ENCODE measurements at regions not wholly inside any gene's neighbourhood (a gene's known extent, or its start where the extent isn't known, plus 50 kb on each side); places are given as distances from the start of the nearest gene placed in this dataset.

DNA sequence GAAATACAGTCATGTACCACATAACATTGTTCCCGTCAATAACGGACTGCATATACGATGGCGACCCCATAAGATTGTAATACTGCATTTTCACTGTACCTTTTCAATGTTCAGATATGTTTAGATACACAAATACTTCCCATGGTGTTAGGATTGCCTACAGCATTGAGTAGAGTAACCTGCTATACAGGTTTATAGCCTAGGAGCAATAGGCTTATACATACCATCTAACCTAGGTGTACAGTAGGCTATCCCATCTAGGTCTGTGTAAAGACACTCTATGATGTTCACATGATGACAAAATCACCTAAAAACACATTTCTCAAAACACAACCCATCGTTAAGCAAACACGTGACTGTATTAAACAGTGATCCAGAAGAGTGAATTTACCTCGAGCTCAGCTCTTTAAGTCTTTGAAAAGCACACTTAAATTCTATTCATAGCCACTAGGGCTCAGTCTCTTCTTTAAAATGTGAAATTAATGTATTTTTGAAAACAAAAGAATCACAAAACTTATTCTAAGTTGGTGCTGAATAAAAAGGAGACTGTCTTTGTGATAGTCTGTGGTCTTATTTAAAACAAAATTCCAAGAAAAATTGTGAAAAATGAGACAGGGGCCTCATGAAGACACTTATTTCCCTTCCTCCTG, 239.1 kb upstream of the ARID2 start:
- TF ChIP-seq, protein P1, sequence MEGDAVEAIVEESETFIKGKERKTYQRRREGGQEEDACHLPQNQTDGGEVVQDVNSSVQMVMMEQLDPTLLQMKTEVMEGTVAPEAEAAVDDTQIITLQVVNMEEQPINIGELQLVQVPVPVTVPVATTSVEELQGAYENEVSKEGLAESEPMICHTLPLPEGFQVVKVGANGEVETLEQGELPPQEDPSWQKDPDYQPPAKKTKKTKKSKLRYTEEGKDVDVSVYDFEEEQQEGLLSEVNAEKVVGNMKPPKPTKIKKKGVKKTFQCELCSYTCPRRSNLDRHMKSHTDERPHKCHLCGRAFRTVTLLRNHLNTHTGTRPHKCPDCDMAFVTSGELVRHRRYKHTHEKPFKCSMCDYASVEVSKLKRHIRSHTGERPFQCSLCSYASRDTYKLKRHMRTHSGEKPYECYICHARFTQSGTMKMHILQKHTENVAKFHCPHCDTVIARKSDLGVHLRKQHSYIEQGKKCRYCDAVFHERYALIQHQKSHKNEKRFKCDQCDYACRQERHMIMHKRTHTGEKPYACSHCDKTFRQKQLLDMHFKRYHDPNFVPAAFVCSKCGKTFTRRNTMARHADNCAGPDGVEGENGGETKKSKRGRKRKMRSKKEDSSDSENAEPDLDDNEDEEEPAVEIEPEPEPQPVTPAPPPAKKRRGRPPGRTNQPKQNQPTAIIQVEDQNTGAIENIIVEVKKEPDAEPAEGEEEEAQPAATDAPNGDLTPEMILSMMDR (IDR thresholded peaks at IDR 0.05; ENCODE audit: low read length), result no peak
- no peak for TF ChIP-seq EZH2 (IDR thresholded peaks at IDR 0.05; ENCODE audit: borderline replicate concordance, low read length)
